GM21825 (cell line): ENCODE measurements at regions not wholly inside any gene's neighbourhood (a gene's known extent, or its start where the extent isn't known, plus 50 kb on each side); places are given as distances from the start of the nearest gene placed in this dataset.

Experiments
- ATAC-seq: cut with Tn5 transposase; IDR thresholded peaks from one replicate; pipeline ENCODE4 v1.9.1; 2021; ENCODE audit warnings: mild to moderate bottlenecking, moderate library complexity; ENCODE audit not compliant: unreplicated experiment

- ATAC-seq: no peak
These were observed 374.7 kb upstream of the FAM241A start for GRCh38 chr4:111770514-111770913.

DNA sequence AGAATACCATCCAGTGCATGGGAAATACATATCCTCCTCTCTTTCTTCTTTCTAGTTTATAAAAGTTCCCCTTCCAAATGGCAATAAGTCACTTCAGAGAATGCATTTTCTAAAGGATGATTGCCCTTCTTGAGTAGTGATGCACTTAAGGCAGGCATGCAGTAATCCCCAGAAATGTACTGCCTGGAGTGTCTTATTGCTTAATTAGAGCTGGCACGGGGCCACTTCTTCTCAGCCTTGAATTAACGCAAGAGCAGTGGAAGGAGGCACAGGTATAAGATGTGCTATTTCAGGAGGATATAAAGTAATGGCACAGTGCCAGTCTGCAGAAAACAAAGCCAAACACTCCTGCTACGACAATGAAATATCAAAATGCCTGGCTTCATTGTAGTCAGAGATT is 371.4 kb upstream of the FAM241A start:
- ATAC-seq: no peak

DNA sequence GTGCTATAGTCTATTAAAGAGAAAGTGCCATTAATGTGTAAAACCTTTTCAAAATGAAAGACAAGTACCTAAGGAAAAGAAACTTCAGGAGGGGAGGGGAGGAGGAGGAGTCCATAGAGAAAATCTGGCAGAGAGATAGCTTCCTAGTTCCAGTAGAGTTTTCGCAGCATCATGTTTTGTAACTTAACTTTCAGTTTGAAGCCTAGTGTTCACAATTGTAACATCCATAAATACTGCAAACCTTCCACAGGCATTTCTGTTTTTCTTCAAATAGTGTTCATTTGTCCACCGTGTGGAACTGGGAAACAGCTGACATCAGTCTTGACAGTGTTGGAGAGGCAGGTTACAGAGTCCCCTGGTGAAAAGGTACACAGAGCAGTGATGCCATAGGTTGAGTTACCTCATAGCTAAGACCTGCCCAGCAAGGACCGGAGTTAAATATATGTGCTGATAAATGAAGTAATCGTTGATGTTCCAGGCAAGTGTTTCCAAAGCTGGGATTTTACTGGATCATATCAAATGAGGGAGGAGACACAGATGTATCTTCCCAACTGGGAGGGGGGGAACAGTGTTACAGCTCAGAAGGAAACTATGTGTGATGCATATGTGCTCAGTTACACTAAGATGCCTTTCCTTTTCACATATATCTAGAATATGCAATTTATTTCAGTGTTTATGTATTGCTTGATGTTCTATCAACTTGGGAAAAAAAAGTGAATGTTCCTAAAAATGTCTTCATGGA is 369.5 kb upstream of the FAM241A start:
- ATAC-seq: no peak

DNA sequence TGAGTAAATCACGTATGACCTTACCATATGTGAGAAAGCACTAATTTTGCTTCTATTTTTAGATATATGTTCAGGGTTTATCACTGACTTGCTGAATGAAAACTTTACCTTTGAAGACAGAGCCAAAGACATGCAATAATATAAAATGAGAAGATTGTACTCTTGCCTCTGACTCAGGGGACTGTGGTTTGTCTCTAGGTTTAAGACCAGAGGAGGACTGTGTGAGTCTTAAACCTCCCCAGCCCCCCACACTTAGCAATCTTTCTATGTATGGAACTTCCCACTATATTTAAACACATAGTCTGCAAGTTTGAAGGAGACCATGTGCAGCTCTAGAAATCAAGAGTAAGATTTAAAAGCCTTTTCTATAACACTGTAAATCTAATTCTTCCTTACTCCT is 368.7 kb upstream of the FAM241A start:
- ATAC-seq: no peak

DNA sequence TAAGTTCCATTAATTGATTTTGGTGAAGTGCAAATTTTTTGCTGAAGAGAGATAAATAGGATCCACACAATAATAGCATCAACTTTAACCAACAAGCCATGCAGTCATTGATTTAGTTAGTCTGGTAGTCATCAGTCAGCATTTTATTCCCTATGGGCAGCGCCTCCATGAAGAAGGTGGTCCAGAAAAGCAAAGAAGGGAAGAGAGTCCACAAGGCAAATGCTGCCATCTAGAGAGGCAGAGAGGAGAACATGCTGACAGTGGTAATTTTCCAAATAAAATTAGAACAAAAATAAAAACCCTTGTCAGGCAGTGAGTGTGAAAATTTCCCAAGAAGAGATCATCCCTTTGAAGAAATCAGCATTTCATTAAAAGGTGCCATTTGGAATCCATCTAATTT is 366.7 kb upstream of the FAM241A start:
- no peak for ATAC-seq

DNA sequence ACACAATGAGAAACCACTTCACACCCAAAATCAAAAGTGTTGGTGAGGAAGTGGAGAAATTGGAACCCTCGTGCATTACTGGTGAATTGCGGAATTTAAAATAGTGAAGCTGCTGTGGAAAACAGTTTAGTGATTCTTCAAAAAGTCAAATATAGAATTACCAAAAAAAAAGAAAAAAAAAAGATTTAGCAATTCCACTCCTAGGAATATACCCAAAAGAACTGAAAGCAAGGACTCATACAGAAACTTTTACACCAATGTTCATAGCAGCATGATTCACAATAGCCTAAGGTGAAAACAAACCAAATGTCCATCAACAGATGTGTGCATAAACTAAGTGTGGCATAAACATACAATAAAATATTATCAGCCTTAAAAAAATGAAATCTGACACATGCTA is 364.3 kb upstream of the FAM241A start:
- ATAC-seq: no peak

GRCh38 chr4:111781611-111782010 is 363.6 kb upstream of the FAM241A start:
- no peak for ATAC-seq

GRCh38 chr4:111788099-111788498 is 357.2 kb upstream of the FAM241A start:
- no peak for ATAC-seq

DNA sequence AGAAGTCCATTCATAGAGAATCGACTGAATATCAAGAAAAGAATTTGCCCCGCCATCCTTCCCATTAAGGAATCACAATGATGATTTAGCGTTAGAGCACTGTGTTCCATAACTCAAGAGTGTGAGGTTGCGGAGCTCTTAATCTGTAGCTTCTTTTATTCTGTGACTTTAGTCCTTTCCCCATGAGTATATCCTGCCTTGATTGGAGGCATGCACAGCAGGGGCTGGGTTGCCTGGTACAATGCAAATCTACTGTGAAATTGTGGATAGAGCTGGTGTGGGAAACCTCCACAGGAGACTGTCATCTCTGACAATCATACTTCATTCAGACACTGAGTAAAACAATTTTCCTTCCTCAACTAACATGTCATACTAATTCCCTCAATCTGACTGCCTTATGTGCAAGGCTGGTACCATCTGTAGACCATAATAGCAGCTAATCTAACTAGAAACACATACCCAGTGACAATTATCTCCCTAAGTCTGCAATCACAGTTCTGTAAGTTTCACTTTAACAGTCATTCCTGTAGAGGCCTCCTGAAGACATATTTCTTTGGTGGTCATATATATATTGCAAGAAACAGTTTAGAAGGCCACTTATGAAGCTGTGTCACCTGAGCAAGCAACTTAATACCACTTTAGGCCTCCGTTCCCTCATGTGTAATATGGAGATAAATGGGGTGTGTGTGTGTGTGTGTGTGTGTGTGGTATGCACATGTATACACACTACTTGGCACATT is 355.2 kb upstream of the FAM241A start:
- ATAC-seq: no peak

DNA sequence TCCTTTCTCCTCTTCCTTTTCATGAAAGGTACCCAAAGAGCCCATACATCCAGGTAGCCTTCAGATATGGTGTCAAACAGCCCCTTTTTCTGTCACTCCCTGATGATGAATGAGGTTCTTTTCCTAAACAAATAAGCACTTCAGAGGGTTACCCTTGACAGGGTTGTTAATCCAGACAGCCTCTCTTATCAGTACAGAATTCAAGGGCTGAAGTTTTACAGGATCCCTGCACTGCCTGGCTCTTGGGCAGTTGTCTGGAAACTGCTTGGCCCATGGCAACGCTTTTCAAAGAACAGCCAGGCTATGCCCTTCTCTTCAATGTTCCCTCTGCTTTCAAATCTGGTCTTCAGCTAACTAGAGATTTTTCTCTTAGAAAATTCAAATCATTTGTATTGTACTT is 352.6 kb upstream of the FAM241A start:
- no peak for ATAC-seq

DNA sequence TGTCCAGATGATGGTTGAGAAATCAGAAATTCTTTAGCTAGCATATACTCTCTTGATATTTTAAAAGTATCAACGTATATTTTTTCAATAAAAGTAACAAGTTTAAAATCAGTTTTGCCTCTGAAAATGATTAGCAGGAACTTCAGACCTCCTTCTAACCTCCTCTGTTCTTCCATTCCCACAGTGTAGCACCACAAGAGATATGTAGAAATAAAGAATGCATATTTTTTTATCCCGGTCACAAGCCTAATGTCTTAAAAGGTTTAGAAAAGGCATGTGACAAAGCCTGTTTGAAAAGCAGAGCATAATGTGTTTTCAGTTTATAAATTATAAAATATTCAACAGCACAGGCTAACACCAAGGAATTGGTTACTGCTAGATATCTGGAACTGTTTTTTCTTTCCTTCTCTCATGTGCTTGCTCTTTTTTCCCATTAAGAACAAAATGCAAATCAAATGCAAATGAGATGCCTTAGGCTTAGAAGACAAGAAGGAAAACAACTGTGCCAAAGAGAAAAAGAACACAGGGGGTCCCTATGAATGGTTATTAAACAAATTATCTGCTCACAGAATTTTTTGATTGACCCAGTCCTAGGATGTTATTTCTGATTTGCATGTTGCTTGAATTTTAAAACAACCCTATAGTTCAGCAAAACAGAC is 351.7 kb upstream of the FAM241A start:
- ATAC-seq: no peak

GRCh38 chr4:111797455-111798163 is 347.6 kb upstream of the FAM241A start:
- ATAC-seq: no peak

- ATAC-seq: no peak
These were observed 346.4 kb upstream of the FAM241A start for GRCh38 chr4:111798840-111799239.

DNA sequence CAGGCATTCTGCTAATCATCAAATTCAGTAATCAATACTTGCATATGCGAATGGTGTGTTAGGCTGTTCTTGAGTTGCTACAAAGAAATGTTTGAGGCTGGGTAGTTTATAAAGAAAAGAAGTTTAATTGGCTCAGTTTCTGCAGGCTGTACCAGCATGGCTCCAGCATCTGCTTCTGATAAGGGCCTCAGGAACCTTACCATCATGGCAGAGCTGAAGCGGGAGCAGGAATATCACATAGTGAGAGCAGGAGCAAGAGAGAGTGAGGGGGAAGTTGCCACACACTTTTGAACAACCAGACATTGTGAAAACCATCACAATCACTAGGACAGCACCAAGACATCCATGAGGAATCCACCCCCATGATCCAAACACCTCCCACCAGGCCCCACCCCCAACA is 344.7 kb upstream of the FAM241A start:
- ATAC-seq: no peak

- no peak for ATAC-seq
These were observed 343.1 kb upstream of the FAM241A start for GRCh38 chr4:111802191-111802590.

GRCh38 chr4:111806331-111806730 is 338.9 kb upstream of the FAM241A start:
- ATAC-seq: no peak

DNA sequence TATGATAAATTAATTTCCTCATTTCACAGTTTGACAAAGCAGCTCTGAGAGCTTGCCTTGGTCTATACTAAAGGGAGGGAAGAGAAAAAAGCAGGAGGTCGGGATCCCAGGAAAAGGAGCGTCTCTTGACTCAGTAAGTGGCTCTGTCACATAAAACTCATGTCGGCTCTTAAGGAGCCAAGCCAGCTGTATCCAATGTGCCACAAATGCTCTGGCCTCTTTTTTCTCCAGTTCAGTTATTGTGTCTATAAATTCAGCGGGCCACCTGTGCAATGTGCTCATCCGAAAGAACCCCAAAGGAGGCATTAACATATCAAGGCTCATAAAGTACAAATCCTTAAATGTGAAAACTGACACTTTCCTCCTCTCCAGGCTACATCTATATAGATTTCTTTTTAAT is 337.7 kb upstream of the FAM241A start:
- no peak for ATAC-seq

- no peak for ATAC-seq
These were observed 337.1 kb upstream of the FAM241A start for GRCh38 chr4:111808174-111808573.

- ATAC-seq: no peak
These were observed 333.6 kb upstream of the FAM241A start for GRCh38 chr4:111811661-111812060.

GRCh38 chr4:111812114-111812513 is 333.1 kb upstream of the FAM241A start:
- no peak for ATAC-seq

DNA sequence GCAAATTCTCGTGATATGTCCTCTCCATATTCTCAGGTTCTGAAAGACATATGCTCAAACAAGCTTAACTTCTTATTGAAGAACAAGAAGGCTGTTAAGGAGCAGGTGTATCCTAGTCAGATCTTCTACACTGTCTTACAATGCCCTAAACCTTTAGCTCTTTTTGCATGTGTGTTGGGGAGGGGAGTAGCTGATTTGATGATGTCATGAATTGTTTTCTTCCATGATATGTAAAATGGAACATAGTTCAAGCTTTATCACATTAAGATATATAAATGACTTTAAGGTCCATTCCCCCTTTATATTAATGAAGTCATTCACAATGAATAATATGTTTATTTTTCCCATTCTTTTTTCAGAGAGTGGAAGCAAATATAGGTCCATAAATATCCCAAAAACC is 332.5 kb upstream of the FAM241A start:
- ATAC-seq: no peak
